ENCODE measurements at regions not wholly inside any gene's neighbourhood (a gene's known extent, or its start where the extent isn't known, plus 50 kb on each side); places are given as distances from the start of the nearest gene placed in this dataset.

DNA sequence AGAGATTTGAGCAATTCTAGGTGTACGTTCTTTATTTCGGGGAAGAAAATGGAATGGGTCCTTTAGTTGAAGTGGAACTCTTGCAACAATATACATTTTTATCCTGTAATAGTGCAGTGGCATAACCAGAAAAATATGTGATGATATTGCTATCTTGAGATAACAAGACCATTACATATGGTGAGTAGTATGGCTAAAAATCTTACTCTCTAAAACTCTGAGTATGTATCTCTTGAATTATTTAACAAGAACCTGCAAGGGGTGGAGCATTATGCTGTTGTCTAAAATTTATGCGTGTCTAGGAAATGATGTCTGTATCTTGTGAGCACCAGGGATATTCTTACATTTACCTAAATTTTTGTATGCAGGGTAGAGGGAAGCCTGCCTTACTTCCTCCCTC lies 68.4 kb upstream of the SLC4A10 start (continued):
- no peak for TF ChIP-seq EP300 (IDR thresholded peaks at IDR 0.05; ENCODE audit: borderline replicate concordance in 1 of 2, control insufficient read depth in 1 of 2, low read depth in 2 of 2, low read length in 2 of 2)
- no peak for TF ChIP-seq MEF2B (IDR thresholded peaks at IDR 0.05; ENCODE audit: partially characterized antibody, poor library complexity, severe bottlenecking)
- TF ChIP-seq, protein P1, sequence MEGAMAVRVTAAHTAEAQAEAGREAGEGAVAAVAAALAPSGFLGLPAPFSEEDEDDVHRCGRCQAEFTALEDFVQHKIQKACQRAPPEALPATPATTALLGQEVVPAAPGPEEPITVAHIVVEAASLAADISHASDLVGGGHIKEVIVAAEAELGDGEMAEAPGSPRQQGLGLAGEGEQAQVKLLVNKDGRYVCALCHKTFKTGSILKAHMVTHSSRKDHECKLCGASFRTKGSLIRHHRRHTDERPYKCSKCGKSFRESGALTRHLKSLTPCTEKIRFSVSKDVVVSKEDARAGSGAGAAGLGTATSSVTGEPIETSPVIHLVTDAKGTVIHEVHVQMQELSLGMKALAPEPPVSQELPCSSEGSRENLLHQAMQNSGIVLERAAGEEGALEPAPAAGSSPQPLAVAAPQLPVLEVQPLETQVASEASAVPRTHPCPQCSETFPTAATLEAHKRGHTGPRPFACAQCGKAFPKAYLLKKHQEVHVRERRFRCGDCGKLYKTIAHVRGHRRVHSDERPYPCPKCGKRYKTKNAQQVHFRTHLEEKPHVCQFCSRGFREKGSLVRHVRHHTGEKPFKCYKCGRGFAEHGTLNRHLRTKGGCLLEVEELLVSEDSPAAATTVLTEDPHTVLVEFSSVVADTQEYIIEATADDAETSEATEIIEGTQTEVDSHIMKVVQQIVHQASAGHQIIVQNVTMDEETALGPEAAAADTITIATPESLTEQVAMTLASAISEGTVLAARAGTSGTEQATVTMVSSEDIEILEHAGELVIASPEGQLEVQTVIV (IDR thresholded peaks at IDR 0.05; ENCODE audit: borderline replicate concordance, partially characterized antibody) = no peak
- TF ChIP-seq, protein P2, sequence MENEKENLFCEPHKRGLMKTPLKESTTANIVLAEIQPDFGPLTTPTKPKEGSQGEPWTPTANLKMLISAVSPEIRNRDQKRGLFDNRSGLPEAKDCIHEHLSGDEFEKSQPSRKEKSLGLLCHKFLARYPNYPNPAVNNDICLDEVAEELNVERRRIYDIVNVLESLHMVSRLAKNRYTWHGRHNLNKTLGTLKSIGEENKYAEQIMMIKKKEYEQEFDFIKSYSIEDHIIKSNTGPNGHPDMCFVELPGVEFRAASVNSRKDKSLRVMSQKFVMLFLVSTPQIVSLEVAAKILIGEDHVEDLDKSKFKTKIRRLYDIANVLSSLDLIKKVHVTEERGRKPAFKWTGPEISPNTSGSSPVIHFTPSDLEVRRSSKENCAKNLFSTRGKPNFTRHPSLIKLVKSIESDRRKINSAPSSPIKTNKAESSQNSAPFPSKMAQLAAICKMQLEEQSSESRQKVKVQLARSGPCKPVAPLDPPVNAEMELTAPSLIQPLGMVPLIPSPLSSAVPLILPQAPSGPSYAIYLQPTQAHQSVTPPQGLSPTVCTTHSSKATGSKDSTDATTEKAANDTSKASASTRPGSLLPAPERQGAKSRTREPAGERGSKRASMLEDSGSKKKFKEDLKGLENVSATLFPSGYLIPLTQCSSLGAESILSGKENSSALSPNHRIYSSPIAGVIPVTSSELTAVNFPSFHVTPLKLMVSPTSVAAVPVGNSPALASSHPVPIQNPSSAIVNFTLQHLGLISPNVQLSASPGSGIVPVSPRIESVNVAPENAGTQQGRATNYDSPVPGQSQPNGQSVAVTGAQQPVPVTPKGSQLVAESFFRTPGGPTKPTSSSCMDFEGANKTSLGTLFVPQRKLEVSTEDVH (IDR thresholded peaks at IDR 0.05; ENCODE audit: low read depth, partially characterized antibody) = no peak
- no peak for TF ChIP-seq RB1 (IDR thresholded peaks at IDR 0.05; ENCODE audit: borderline replicate concordance)

DNA sequence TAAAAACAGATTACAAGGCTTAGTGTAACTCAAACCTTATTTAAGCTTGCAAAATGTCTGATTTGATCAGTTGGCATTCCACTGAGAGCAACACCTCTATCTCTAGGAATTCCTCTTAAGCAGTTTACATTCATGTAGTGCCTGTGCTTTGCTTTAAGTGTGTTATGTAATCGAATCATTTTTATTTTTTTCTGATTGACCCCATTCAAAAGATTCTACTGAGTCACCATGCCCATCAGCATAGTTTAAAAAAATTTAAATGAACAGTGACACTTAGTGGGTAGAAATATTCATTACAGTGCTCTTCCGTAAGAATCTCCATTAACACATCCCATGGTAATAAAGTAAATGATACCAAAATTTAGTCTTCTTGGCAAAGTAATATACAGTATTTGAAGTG lies 67.8 kb upstream of the SLC4A10 start:
- in situ Hi-C loops (cut with MboI) (no loop called here), intact Hi-C loops (cut with micrococcal nuclease; ENCODE audit: unreplicated experiment) (loop anchor here (5.0 kb wide), 1 partner anchor 274 kb away; no protein-coding TSS in a partner anchor)
- ChIA-PET CTCF (interaction anchor here (0.8 to 1.2 kb wide), 2 partner anchors 283 to 493 kb away, joined by 3 to 4 read pairs; no protein-coding TSS in a partner anchor), RAD21 (ENCODE audit: unreplicated experiment) (no interaction called here), POLR2A (no interaction called here), SMC1A (ENCODE audit: uncharacterized antibody, unreplicated experiment) (no interaction called here)
- WGBS (ENCODE audit: insufficient coverage, insufficient replicate concordance, low lambda C conversion rate, missing lambda C conversion rate) = 27% methylated on average over 2 of the region's 2 CpGs
- Histone ChIP-seq H3K4me3 (no peak overlapping the region), H3K4me1 (ENCODE audit: control insufficient read depth, insufficient read depth, low read length) (no peaks in the 10 kb centered on the region), H3K27me3 (replicated peaks in 1 of 2; ENCODE audit: control insufficient read depth in 2 of 2, insufficient read depth in 2 of 2, low read length in 1 of 2) (no peaks in the 10 kb centered on the region), H3K9ac (ENCODE audit: control insufficient read depth, insufficient read depth, low read length) (no peak overlapping the region), H3K36me3 (ENCODE audit: control insufficient read depth in 2 of 2, insufficient read depth in 2 of 2, low read length in 1 of 2) (no peaks in the 10 kb centered on the region), H3K79me2 (ENCODE audit: control insufficient read depth, insufficient read depth, low read length) (no peaks in the 10 kb centered on the region), H4K20me1 (ENCODE audit: control insufficient read depth, insufficient read depth) (no peaks in the 10 kb centered on the region), H3K27ac (ENCODE audit: control insufficient read depth, insufficient read depth) (no peak overlapping the region), H3K4me2 (ENCODE audit: control insufficient read depth, insufficient read depth) (no peak overlapping the region), H2AFZ (ENCODE audit: control insufficient read depth, low read depth, low read length) (no peak overlapping the region), H3K9me3 (replicated peaks; ENCODE audit: control insufficient read depth, insufficient read depth, low read length) (no peaks in the 10 kb centered on the region)
- DNase-seq (ENCODE audit: low read depth, low spot score) = no peak
- ATAC-seq = no peak
- no peak for FAIRE-seq
- no TSS peak for BruUV-seq (replicated peaks)
- TF ChIP-seq CREB1 (IDR thresholded peaks at IDR 0.05; ENCODE audit: low read depth) (no peak), PAX8 (IDR thresholded peaks at IDR 0.05) (no peak), CREM (IDR thresholded peaks at IDR 0.05; ENCODE audit: low read depth) (no peak), TARDBP (IDR thresholded peaks at IDR 0.05; ENCODE audit: borderline replicate concordance) (no peak), MEF2A (IDR thresholded peaks at IDR 0.05; ENCODE audit: insufficient read depth, low read depth, low read length) (no peak), ZNF207 (IDR thresholded peaks at IDR 0.05; ENCODE audit: borderline replicate concordance) (no peak)
- TF ChIP-seq, protein P3, sequence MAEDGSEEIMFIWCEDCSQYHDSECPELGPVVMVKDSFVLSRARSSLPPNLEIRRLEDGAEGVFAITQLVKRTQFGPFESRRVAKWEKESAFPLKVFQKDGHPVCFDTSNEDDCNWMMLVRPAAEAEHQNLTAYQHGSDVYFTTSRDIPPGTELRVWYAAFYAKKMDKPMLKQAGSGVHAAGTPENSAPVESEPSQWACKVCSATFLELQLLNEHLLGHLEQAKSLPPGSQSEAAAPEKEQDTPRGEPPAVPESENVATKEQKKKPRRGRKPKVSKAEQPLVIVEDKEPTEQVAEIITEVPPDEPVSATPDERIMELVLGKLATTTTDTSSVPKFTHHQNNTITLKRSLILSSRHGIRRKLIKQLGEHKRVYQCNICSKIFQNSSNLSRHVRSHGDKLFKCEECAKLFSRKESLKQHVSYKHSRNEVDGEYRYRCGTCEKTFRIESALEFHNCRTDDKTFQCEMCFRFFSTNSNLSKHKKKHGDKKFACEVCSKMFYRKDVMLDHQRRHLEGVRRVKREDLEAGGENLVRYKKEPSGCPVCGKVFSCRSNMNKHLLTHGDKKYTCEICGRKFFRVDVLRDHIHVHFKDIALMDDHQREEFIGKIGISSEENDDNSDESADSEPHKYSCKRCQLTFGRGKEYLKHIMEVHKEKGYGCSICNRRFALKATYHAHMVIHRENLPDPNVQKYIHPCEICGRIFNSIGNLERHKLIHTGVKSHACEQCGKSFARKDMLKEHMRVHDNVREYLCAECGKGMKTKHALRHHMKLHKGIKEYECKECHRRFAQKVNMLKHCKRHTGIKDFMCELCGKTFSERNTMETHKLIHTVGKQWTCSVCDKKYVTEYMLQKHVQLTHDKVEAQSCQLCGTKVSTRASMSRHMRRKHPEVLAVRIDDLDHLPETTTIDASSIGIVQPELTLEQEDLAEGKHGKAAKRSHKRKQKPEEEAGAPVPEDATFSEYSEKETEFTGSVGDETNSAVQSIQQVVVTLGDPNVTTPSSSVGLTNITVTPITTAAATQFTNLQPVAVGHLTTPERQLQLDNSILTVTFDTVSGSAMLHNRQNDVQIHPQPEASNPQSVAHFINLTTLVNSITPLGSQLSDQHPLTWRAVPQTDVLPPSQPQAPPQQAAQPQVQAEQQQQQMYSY (CRISPR knock-in tag; IDR thresholded peaks at IDR 0.05) = no peak

Measured in GM12878 (cell line).